NCI-H146 treated with DMSO at 0.1 percent for 48 hours (cell line): ENCODE measurements at regions not wholly inside any gene's neighbourhood (a gene's known extent, or its start where the extent isn't known, plus 50 kb on each side); places are given as distances from the start of the nearest gene placed in this dataset.

Experiments used
- DNase-seq: peaks from one replicate; lab custom pipeline; 2025; ENCODE audit not compliant: unreplicated experiment; lab: John Stamatoyannopoulos, UW

DNA sequence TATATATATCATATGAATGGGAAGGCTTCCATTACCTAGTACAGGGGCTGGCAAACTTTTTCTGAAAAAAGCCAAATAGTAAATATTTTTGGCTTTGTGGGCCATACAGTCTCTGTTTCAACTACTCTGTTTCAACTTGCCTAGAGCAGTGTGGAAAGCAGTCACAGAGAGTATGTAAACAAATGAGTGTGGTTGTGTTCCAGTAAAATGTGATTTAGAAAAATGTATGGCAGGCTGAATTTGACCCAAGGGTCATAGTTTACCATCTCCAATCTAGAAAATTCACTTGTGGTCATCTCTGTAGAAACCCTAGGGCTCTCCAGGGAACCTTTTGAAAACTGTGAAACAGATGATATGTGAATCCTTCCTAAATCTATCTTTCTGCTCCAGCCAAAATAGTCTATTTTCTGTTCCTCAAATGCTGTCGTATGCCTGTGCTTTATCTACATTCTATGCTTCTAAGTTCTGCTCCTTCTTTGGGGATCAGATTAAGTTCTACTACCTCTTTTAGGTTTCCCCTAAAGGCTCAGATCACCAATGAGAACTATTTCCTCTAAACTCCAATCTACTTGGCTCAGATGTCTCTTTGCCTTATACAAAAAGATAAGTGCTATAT is 356.2 kb downstream of the METTL15 start:
- DNase-seq, result no peak

DNA sequence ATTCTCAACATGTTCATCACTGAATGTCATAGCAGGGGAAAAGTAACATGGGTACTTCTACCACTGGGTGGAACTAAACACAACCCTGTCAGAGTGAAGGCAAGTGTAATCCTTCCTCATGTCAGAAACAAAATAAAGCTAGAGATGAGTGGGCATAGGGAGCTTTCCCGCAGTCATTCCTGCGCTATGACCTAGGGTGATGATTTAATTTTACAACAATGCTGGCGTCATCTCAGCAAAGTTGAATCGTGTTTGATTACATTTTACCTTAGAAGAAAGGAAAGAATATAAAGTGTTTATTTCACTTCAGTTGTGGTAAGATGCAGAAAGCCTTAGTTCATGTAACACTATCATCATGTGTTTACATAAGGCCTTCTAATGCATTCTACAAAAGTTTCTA is 355.6 kb downstream of the METTL15 start:
- no peak for DNase-seq

DNA sequence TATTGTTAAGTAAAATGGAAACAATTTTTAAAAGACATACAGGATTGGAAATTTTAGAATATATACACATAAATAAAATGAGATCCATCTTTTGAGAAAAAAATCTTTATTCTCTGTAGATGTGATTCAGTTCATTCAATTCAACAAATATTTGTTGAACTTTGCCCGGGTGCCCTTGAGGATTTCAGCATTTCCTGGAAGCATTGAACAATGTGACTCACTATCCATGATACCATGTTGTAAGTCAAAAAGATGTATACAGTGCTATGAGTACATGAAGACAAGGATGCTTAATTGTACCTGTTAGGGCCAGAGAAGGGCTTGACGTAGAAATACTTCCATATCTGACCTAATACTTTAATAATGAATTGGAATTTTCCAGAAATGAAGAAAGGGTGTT is 353.7 kb downstream of the METTL15 start:
- DNase-seq, result no peak

GRCh38 chr11:28461338-28461737 is 353.1 kb downstream of the METTL15 start:
- DNase-seq, result no peak

DNA sequence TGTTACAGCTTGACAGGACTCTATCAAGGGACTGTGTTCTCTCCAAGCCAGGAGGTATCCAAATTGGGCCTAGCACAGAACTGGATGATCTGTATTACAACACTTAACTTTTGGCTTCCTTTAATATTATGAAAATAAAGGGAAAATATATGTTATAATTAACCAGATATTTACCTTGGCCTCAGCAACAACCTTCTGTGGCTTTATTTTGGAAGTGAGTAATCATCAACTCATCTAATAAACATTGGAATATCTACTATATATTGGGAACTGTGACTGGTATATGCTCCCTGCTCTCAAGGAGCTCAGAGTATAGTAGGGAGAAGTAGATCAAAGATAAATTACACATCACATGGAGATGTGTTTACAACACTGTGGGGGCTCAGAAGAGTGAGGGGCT is 352.2 kb downstream of the METTL15 start:
- no peak for DNase-seq

DNA sequence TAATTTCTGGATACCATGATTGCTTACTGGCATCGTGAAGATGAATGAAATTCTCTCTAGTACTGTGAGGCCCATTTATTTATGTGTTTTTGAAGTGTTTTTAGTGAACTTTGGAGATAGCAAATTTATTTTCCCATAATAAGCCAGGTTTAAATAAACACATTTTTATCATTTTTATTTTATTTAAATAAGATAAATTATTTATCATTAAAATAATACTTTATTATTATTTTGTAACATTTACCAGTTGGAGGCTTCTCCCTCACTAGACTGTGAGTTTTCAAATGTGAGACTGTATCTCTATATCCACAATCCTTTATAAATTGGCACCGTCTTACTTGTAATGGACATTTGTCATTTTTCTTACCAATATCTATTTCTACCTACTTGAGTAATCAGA is 351.7 kb downstream of the METTL15 start:
- DNase-seq, result no peak

- DNase-seq, result no peak
Measured at GRCh38 chr11:28457481-28458065, 349.4 kb downstream of the METTL15 start.

DNA sequence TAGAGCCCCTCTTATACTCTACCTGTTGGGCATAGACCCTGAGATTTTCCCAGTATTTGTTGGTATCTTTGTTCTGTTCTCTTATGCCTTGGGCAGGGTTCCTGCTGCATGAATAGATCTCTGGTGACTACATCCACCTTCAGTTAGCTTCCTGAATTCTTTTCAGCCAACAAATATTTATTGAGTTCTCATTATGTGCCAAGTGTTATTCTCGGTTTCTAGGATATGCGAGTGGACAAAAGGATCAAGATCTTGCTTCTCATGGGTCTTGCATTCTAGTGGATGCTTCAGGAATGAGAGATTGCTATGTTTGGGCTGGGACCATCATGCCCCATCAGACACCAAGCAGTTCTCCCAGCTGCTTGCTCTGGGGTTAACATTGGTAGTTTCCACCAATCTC is 340.0 kb downstream of the METTL15 start:
- DNase-seq, result no peak

- DNase-seq, result no peak
Measured at GRCh38 chr11:28447226-28447625, 339.0 kb downstream of the METTL15 start.

DNA sequence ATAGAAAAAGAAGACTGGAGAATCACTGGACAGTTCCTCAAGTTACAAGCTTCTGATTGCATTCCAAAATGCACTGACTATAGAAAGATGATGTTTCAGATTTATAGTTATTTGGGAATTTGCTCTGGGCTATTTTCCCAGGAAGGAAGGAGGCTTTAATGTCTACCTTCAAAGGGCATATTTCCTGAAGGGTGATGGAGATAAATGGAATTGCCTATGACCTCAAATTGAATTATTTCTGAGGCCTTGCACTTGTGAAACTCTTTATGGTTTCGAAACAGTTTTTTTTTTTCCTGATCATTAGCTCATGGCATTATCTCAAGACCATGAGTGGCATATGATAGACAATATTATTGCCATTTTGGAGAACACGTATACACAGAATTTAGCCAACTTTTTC is 333.9 kb downstream of the METTL15 start:
- DNase-seq, result no peak

- DNase-seq, result no peak
Measured at GRCh38 chr11:28439403-28439802, 331.2 kb downstream of the METTL15 start.

- no peak for DNase-seq
Measured at GRCh38 chr11:28420099-28420498, 311.9 kb downstream of the METTL15 start.

- no peak for DNase-seq
Measured at GRCh38 chr11:28417601-28418323, 309.6 kb downstream of the METTL15 start.

DNA sequence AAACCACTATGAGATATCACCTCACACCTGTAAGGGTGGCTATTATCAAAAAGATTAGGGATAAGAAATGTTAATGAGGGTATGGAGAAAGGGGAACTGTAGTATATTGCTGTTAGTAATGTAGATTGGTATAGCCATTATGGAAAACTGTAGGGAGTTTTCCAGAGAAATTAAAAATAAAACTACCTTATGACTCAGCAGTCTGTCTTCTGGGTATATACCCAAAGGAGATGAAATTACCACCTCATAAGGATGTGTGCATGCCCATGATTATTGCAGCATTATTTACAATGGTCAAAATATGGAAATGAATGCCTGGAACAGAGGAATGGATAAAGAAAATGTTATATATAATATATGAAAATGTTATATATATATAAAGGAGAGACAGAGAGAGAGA is 303.8 kb downstream of the METTL15 start:
- DNase-seq, result no peak

GRCh38 chr11:28401446-28401845 is 293.3 kb downstream of the METTL15 start:
- DNase-seq, result no peak

DNA sequence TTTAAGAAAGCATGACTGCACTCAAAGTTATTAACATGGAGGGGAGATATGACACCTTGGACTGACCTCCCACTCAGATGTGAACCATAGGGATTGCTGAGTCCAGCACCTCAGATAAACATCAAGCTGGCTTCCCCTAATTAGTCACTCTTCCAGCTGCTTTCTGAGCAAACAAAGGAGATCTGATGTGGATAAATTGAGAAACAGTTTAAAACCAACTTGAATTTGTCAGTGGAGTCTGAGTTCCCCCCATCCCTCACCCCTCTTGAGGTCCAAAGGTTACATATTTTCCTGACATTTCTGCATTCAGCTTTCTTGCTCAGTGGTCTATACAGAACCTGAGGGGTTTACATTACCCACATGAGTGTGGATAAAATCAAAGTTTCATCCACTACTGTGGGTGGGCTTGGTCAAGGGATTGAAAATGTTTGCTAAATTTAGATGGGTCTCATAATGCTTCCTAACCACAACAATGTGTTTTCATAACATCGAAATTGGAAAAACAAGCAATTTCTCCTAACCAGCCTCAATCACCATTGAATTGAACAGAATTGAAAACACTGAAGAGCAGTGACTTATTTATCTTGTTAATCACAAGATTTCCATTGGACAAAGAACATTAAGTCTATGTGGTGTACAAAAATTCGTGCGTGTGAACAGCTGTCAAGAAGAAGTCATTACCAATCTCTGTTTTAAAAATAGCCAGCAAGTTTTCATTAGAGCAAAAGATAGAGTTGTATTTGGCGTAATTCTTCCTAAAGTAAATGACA is 292.3 kb downstream of the METTL15 start:
- DNase-seq, result no peak

DNA sequence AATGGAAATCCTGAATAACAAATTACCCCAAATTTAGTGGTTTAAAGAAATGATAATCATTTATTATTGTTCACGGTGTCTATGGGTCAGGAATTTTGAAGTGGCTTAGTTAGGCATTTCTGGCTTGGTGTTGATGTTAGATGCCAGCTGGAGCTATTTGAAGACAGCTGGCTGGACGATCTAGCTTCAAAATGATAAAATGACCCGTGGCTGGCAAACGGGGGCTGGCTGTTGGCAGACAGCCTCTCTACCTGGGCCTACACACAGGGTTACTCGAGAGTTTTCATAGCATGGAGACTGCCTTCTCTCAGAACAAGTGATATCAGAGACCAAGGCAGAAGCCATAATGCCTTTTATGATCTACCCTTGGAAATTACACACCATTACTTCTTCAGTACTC is 285.2 kb downstream of the METTL15 start:
- DNase-seq, result no peak

- no peak for DNase-seq
Measured at GRCh38 chr11:28384418-28384817, 276.2 kb downstream of the METTL15 start.

DNA sequence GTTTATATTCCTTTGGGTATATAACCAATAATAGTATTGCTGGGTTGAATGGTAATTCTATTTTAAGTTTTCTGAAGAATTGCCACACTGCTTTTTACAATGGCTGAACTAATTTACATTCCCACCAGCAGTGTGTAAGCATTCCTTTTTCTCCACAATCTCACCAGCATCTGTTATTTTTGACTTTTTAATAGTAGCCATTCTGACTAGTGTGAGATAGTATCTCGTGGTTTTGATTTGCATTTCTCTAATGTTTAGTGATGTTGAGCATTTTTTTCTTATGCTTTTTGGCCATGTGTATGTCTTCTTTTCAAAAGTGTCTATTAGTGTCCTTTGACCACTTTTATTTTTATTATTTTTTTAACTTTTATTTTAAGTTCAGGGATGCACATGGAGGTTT is 275.3 kb downstream of the METTL15 start:
- DNase-seq, result no peak
